GM21619 (cell line): ENCODE measurements at regions not wholly inside any gene's neighbourhood (a gene's known extent, or its start where the extent isn't known, plus 50 kb on each side); places are given as distances from the start of the nearest gene placed in this dataset.

ENCODE experiments used
- ATAC-seq: cut with Tn5 transposase; IDR thresholded peaks from one replicate; pipeline ENCODE4 v1.9.1; 2021; ENCODE audit not compliant: unreplicated experiment

DNA sequence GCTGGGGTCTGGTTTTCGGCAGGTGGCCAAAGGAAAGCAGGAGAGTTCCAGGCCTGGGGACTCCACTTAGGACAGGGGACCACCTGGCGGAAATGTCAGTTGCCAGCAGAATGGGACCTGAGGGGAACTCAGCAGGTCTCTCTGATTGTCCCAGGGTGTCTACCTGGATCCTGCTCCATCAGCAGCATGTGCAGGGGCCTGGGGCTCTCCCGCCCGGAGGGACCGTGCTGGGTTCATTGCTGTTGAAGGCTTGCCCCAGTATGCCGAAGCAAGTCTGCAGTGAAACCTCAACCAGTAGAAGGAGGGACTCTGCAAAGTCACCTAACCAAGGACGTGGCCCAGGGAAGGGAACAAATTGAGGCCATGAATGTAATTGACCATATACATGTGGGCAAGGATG lies 506.5 kb upstream of the MKI67 start:
- no peak for ATAC-seq

DNA sequence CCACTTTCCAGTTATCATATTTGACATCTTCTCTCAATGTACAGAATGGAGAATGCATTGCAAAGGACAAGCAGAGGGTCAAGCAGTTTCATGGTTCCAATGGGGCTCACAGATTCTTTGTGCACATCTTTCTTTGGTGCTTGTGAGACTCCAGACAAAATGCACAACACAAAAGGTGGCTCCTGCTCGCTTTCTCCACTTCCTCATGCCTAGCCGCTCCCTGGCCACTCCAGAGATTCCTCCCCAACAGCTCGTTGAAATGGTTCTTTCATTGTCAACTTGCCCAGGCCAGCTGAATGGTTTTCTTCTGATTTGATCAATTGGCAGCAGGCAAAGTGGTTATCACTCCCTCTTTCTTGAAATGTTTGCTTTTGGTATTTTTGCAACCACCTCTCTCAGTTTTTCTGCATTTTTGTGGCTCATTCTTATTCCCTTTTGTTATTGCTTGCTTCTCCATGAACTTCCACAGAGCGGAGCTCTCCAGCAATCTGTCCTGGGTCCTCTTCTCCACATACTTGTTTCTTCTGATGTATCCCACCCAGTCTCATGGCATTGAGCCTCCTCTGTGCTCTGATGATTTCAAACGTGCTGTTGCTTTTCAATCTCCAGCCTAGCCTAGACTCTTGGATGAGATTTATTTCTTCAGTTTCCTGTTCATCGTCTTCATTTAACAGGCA lies 507.8 kb upstream of the MKI67 start:
- no peak for ATAC-seq

DNA sequence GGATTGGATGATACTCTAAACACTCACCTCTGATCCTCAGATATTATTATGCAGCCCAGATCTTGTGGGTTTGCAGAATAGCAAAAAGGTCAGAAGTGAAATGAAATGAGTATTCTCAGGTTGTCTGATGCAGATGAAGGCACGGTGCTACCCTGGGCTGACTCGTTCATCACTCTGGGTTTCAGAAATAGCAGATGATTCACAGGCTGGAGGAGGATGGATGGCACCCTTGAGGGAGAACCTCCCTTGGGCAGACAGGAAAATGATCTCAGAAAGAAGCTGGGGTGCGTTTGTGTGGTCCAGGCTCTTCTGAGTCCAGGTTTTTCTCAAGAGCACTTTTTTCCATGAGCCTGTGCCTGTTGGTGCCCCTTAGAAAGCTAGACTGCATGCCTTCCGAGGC lies 515.8 kb upstream of the MKI67 start:
- no peak for ATAC-seq

DNA sequence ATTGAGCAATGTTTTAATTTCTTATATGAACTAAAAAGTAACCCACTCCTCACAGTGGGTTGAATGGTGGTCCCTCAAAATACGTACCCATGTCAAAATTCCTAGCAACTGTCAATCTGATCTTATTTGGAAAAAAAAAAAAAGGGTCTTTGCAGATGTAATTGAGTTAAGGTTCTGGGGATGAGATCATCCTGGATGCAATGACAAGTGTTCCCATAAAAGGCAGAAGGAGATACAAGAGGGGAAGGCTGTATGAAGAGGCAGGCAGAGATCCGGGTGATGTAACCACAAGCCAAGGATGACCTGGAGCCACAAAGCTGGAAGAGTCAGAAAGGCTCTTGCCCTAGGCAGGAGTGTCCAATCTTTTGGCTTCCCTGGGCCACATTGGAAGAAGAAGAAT lies 516.3 kb upstream of the MKI67 start:
- no peak for ATAC-seq

DNA sequence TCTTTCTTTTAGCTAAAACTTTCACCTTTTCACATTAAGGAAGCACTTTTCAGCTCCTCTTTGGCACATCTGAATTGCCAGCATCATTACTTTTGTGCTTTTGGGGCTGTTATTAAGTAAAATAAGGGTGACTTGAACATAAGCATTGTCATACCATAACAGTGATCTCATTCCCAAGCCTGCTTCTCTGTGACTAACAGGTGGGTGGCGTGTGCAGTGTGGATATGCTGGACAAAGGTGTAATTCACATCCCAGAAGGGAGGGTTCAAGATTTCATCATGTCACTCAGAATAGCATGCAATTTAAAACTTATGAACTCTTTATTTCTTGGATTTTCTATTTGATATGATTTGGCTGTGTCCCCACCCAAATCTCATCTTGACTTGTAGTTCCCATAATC lies 517.4 kb upstream of the MKI67 start:
- ATAC-seq: no peak

DNA sequence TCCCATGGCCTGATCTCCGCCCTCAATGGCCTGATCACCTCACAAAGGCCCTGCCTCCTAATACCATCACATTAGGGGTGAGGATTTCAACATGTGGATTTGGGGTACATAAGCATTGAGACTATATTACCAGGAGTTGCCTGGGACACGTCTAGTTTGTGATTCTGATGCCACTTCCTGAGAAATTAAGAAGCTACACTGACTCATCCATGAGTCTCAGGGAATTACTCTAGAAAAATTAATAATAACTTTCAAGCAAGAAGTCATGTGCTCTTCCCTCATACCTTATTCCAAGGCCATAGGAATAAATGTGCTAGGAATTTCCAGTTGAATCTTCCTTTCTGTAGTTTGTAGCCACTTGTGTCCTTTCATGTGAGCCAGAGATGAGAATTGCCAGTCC lies 519.3 kb upstream of the MKI67 start:
- no peak for ATAC-seq

DNA sequence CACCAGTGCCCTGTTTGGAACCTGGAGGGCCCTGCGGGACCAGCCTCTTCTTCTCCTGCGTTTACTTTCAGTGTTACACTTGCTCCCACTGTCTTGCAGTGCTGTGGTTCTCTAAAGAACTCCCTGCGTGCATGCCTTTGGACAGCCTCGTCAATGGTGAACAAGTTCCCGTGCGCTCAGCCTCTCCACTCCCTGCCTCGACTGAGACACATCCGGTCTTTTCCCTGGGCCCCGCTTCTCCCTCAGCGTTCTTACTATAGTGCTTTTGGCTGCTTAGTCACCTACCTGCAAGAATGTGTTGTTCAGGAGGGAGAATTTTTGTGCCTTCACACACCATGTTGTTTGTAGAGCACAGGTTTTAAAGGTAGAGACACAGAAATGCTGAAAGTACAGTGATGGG lies 520.7 kb upstream of the MKI67 start:
- no peak for ATAC-seq

- no peak for ATAC-seq
These were observed 531.3 kb upstream of the MKI67 start for GRCh38 chr10:128657548-128657947.

- ATAC-seq: no peak
These were observed 534.5 kb upstream of the MKI67 start for GRCh38 chr10:128660726-128661125.

DNA sequence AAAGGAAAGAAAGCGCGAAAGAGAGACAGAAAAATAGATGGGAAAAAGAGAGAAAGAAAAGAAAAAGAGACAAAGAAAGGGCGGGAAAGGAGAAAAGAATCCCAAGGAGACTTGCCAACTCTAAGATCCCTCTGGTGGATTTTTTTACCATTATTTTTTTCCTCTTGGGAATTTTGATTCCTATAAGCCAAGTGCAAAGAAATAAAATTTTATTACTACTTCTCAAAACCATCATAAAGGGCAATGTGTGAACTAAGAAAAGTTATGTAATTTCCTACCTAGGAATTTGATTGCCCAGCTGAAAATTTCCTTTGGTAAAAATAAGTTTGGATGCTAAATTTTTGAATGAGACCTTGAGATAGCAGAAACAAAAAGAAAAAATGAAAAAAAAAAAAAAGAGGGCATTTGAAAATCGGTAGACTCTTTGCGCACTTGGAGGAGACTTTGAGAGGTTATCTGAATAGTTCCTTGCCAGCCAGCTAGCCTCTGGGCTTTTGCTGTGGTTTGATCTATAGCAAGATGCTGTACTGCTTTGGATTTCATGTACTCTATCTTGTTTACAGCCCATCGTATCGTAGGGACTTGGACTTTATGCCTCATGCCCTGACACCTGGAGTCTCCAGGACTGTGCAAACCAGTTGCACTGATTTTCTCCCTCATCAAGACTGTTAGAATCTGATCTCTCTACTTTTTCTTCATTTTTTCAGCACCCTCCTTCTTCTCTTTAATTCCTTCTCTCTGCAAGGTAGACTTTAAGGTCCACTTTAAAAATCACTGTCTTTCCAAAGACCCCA lies 535.4 kb upstream of the MKI67 start:
- ATAC-seq: no peak

GRCh38 chr10:128662520-128662919 lies 536.3 kb upstream of the MKI67 start:
- ATAC-seq: no peak

GRCh38 chr10:128664729-128665128 lies 538.5 kb upstream of the MKI67 start:
- ATAC-seq: no peak

DNA sequence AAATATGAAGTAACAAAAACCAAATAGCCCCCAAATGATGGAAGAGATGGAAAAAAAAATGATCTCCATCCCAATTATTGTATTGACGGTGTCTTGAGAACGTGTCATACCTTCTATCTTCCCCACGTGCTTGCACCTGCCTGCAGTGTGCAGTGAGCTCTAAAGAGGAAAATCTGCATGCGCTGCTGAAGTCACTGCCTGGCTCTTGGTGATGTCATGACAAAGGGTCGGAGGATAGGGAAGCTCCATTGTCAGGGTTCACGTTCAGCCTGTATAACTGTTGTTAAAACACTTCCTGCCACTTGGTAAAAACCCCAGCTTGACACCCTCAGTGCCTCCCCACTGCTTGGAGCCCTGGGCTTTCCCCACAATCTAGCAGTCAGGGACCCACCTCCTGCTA lies 549.2 kb upstream of the MKI67 start:
- no peak for ATAC-seq

GRCh38 chr10:128680116-128680515 lies 553.9 kb upstream of the MKI67 start:
- ATAC-seq: no peak

- ATAC-seq: no peak
These were observed 558.0 kb upstream of the MKI67 start for GRCh38 chr10:128684215-128684614.

DNA sequence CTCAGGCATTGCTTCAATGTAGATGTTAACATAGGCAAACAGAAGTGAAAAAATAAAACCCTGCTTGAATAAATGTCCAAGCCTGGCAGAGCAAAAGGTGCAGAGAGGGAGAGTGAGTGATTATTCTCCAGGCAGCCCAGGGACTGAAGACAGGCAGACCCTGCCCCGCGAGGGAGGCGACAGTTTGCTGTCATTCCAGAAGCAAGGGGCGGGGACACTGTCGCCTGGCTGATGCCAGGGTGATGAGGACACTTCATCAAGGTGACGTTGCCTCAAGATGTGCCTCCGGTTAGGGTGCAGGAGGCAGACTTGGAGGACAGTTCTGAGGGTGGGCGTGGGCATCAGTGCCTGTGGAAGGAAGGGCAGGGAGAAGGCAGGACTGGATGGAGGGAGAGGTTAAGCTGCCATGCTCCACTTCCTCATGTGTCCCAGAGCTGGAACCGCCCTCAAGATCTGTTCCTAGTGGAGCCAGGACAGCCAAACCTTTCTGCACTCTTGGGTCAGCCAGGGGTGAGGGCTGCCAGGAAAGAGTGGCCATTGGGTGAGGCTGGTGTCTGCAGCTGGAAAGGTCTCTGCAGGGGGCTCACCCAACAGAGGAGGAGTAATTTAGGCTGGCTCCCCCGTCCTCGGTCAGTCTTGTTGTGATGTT lies 560.5 kb upstream of the MKI67 start:
- no peak for ATAC-seq

- no peak for ATAC-seq
These were observed 561.2 kb upstream of the MKI67 start for GRCh38 chr10:128687408-128687807.

DNA sequence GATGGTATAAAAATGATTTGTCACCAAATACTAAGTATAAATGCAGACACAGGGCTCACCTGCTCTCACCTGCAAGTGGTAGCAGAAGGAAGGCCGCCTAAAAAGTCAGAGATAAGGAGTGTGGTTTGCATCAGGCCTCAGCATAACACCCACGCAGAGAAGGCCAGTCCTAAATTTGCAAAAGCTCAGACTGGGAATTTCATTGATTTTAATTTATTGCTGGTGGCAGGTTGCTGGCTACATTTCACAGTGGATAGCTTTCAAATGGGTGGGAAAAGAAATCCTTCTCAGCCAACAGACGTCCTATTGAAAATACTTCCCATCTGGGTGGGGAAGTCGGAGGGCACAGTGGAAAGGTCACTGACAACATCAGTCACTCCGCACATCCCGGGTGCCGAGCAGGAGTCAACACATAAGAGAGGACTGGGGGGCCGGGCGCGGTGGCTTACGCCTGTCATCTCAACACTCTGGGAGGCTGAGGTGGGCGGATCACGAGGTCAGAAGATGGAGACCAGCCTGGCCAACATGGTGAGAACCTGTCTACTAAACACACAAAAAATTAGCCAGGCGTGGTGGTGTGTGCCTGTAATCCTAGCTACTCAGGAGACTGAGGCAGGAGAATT lies 561.8 kb upstream of the MKI67 start:
- no peak for ATAC-seq

- no peak for ATAC-seq
These were observed 563.4 kb upstream of the MKI67 start for GRCh38 chr10:128689667-128690066.

DNA sequence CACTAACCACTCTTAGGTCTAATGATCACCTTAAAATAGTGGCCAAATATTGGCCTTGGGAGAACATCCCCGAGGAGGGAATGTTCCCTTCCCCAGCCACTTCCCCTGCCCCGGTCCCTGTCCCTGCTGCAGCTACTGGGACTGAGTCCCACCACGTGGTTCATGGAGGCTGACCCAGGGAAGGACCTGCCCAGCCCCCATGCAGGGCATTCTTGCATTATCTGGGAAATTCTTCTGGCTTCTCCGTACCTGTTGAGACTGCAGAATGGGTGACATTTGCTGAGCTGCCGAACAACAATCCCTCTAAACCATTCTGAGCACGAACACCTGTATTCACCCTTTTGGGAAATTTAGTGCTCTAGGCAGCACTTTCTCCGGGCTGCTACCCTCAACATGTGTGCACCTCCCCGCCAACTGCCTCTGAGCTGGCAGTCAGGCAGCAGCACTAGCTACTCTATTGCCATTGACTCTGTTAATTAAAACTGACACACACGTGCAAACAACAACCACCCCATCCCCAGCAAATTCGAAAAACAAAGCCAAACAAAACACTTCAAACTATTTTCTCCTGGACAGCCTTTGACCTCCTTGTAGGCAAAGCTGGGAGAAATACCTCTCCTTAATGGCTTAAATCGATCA lies 567.4 kb upstream of the MKI67 start:
- no peak for ATAC-seq

GRCh38 chr10:128694168-128694850 lies 568.1 kb upstream of the MKI67 start:
- ATAC-seq: no peak
